Neural progenitor cell (in vitro differentiated cells): ENCODE measurements at regions not wholly inside any gene's neighbourhood (a gene's known extent, or its start where the extent isn't known, plus 50 kb on each side); places are given as distances from the start of the nearest gene placed in this dataset.
A peak's percentile ranks its signal among the peaks of the same experiment; 100 is the strongest.

ENCODE experiments used
- DNase-seq: peaks from one replicate; pipeline ENCODE4 v3.0.0-alpha.2; 2016; ENCODE audit warnings: low spot score
- H2AFZ ChIP-seq: fragments of 200-600 bp; sonication (generic); replicated peaks from 2 replicates; pipeline ENCODE4 v1.6.1; 2016; ENCODE audit warnings: antibody characterized with exemption
- H3F3A ChIP-seq: fragments of 200-600 bp; sonication (generic); 2 replicates; pipeline ENCODE4 v1.6.1; 2016; ENCODE audit warnings: antibody characterized with exemption, low read depth
- H3K27ac ChIP-seq: fragments of 200-600 bp; sonication (generic); 2 replicates; pipeline ENCODE4 v1.5.1; 2016; ENCODE audit warnings: mild to moderate bottlenecking
- H3K27me3 ChIP-seq: fragments of 200-600 bp; sonication (generic); 2 replicates; pipeline ENCODE4 v1.6.1; 2016; ENCODE audit warnings: mild to moderate bottlenecking, moderate library complexity
- H3K36me3 ChIP-seq: fragments of 200-600 bp; sonication (generic); 2 replicates; pipeline ENCODE4 v1.5.1; 2016
- H3K4me1 ChIP-seq: fragments of 200-600 bp; sonication (generic); 2 replicates; pipeline ENCODE4 v1.6.1; 2016; ENCODE audit warnings: mixed run types
- H3K4me2 ChIP-seq: fragments of 200-600 bp; sonication (generic); 2 replicates; pipeline ENCODE4 v1.6.1; 2016
- H3K4me3 ChIP-seq: fragments of 200-600 bp; sonication (generic); 2 replicates; pipeline ENCODE4 v1.5.1; 2016
- H3K79me2 ChIP-seq: fragments of 200-600 bp; sonication (generic); 2 replicates; pipeline ENCODE4 v1.6.1; 2016; ENCODE audit warnings: low read depth
- H3K9ac ChIP-seq: fragments of 200-600 bp; sonication (generic); 2 replicates; pipeline ENCODE4 v1.6.1; 2016
- H3K9me3 ChIP-seq: fragments of 200-600 bp; sonication (generic); 2 replicates; pipeline ENCODE4 v1.5.1; 2016; ENCODE audit warnings: low read depth
- H4K20me1 ChIP-seq: fragments of 200-600 bp; sonication (generic); 2 replicates; pipeline ENCODE4 v1.6.1; 2016; ENCODE audit warnings: low read depth
- H3K27ac Mint-ChIP-seq: 3 replicates; pipeline ENCODE4 v1.8.0; 2021; ENCODE audit warnings: mixed read lengths
- H3K27me3 Mint-ChIP-seq: 2 replicates; pipeline ENCODE4 v1.8.0; 2022; ENCODE audit warnings: low read depth, mild to moderate bottlenecking, inconsistent platforms, moderate library complexity, mixed read lengths; ENCODE audit not compliant: insufficient read depth
- H3K36me3 Mint-ChIP-seq: 3 replicates; pipeline ENCODE4 v1.8.0; 2021; ENCODE audit warnings: mixed read lengths
- H3K4me1 Mint-ChIP-seq: 3 replicates; pipeline ENCODE4 v1.8.0; 2021; ENCODE audit warnings: mixed read lengths
- H3K4me3 Mint-ChIP-seq: 3 replicates; pipeline ENCODE4 v1.8.0; 2021; ENCODE audit warnings: mild to moderate bottlenecking, moderate library complexity, mixed read lengths
- H3K9me3 Mint-ChIP-seq: 3 replicates; pipeline ENCODE4 v1.8.0; 2020; ENCODE audit warnings: mixed read lengths
- CTCF ChIP-seq: fragments of 200-600 bp; sonication (generic); IDR thresholded peaks from 2 replicates; pipeline ENCODE4 v1.5.1; 2017; ENCODE audit warnings: antibody characterized with exemption, mild to moderate bottlenecking
- EZH2 ChIP-seq: fragments of 200-600 bp; sonication (generic); IDR thresholded peaks from 2 replicates; pipeline ENCODE4 v1.6.1; 2017; ENCODE audit warnings: antibody characterized with exemption, mild to moderate bottlenecking, moderate library complexity
- EZH2phosphoT487 ChIP-seq: fragments of 200-600 bp; sonication (generic); IDR thresholded peaks from 2 replicates; pipeline ENCODE4 v1.6.1; 2017; ENCODE audit warnings: antibody characterized with exemption

- Histone ChIP-seq H3K27ac (no peak overlapping the region), H3K4me1 (peaks cover 24% of the 10 kb centered on the region), H3K4me2 (no peak overlapping the region), H3K4me3 (no peak overlapping the region), H4K20me1 (no peaks in the 10 kb centered on the region), H3K36me3 (no peaks in the 10 kb centered on the region), H3K9ac (no peak overlapping the region), H3K9me3 (no peaks in the 10 kb centered on the region), H3K27me3 (no peaks in the 10 kb centered on the region), H3K79me2 (no peaks in the 10 kb centered on the region), H3F3A (peaks cover 20% of the 10 kb centered on the region), H2AFZ (no peak overlapping the region)
- TF ChIP-seq CTCF (peak; percentile 94), EZH2phosphoT487 (no peak), EZH2 (no peak)
- Mint-ChIP-seq H3K9me3 (no peaks in the 10 kb centered on the region), H3K4me1 (peaks cover 30% of the 10 kb centered on the region), H3K36me3 (no peaks in the 10 kb centered on the region), H3K27me3 (peaks cover 4% of the 10 kb centered on the region), H3K4me3 (no peak overlapping the region), H3K27ac (no peak overlapping the region)
- peak; percentile 61 for DNase-seq
Measured at GRCh38 chr15:94670438-94671034, 439.2 kb downstream of the MCTP2 start.

- peak overlapping the region; percentile 74 for H3K4me3 Mint-ChIP-seq
- H3K9me3 Mint-ChIP-seq = no peaks in the 10 kb centered on the region
- Histone ChIP-seq H3K79me2 (no peaks in the 10 kb centered on the region), H3K4me1 (peaks cover 24% of the 10 kb centered on the region), H3K4me3 (peak overlapping the region; percentile 39), H3F3A (peaks cover 20% of the 10 kb centered on the region), H3K4me2 (peak overlapping the region; percentile 74), H3K9me3 (no peaks in the 10 kb centered on the region), H3K27ac (peak overlapping the region; percentile 22), H2AFZ (peak overlapping the region; percentile 88), H3K9ac (no peak overlapping the region), H3K27me3 (no peaks in the 10 kb centered on the region), H4K20me1 (no peaks in the 10 kb centered on the region), H3K36me3 (no peaks in the 10 kb centered on the region)
- peak; percentile 81 for DNase-seq
- peaks cover 30% of the 10 kb centered on the region for H3K4me1 Mint-ChIP-seq
- H3K36me3 Mint-ChIP-seq = no peaks in the 10 kb centered on the region
- TF ChIP-seq CTCF = peak; percentile 38
- no peak for TF ChIP-seq EZH2
- H3K27me3 Mint-ChIP-seq = peaks cover 4% of the 10 kb centered on the region
- peak overlapping the region; percentile 92 for H3K27ac Mint-ChIP-seq
Measured at GRCh38 chr15:94671858-94672532, 440.6 kb downstream of the MCTP2 start.

- Histone ChIP-seq H3K9ac (no peak overlapping the region), H4K20me1 (no peaks in the 10 kb centered on the region), H3K27ac (no peak overlapping the region), H3F3A (peaks cover 20% of the 10 kb centered on the region), H3K79me2 (no peaks in the 10 kb centered on the region), H3K9me3 (no peaks in the 10 kb centered on the region), H3K27me3 (no peaks in the 10 kb centered on the region), H3K36me3 (no peaks in the 10 kb centered on the region), H3K4me1 (peaks cover 24% of the 10 kb centered on the region), H2AFZ (no peak overlapping the region), H3K4me2 (no peak overlapping the region), H3K4me3 (no peak overlapping the region)
- Mint-ChIP-seq H3K36me3 (no peaks in the 10 kb centered on the region), H3K4me3 (no peak overlapping the region), H3K9me3 (no peaks in the 10 kb centered on the region), H3K4me1 (peaks cover 30% of the 10 kb centered on the region), H3K27me3 (no peaks in the 10 kb centered on the region), H3K27ac (no peak overlapping the region)
- TF ChIP-seq EZH2 (no peak), CTCF (no peak), EZH2phosphoT487 (no peak)
- DNase-seq = no peak
Measured at GRCh38 chr15:94673801-94674200, 442.4 kb downstream of the MCTP2 start.
